ENCODE measurements at regions not wholly inside any gene's neighbourhood (a gene's known extent, or its start where the extent isn't known, plus 50 kb on each side); places are given as distances from the start of the nearest gene placed in this dataset.

DNA sequence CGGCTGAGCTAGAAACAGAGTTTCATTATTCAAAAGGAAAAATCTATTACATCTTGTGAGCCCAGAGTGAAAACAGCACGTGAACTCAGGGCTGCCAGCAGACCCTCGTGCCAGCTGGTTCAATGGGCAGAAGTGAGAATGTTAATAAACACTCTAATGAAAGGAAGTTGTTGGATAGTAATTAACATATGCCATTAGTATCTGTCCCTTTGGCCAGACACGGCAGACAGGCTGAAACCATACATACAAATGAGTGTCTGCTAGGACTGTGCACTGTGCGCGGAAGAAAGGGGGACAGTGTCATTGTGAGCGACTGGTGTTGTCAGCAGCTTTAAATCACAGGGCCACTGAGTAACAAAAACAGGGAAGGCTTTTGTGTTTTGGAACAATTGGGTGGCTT is 121.9 kb upstream of the TSC22D1 start:
- TF ChIP-seq, protein P1, sequence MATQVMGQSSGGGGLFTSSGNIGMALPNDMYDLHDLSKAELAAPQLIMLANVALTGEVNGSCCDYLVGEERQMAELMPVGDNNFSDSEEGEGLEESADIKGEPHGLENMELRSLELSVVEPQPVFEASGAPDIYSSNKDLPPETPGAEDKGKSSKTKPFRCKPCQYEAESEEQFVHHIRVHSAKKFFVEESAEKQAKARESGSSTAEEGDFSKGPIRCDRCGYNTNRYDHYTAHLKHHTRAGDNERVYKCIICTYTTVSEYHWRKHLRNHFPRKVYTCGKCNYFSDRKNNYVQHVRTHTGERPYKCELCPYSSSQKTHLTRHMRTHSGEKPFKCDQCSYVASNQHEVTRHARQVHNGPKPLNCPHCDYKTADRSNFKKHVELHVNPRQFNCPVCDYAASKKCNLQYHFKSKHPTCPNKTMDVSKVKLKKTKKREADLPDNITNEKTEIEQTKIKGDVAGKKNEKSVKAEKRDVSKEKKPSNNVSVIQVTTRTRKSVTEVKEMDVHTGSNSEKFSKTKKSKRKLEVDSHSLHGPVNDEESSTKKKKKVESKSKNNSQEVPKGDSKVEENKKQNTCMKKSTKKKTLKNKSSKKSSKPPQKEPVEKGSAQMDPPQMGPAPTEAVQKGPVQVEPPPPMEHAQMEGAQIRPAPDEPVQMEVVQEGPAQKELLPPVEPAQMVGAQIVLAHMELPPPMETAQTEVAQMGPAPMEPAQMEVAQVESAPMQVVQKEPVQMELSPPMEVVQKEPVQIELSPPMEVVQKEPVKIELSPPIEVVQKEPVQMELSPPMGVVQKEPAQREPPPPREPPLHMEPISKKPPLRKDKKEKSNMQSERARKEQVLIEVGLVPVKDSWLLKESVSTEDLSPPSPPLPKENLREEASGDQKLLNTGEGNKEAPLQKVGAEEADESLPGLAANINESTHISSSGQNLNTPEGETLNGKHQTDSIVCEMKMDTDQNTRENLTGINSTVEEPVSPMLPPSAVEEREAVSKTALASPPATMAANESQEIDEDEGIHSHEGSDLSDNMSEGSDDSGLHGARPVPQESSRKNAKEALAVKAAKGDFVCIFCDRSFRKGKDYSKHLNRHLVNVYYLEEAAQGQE (IDR thresholded peaks at IDR 0.05): no peak
- TF ChIP-seq, protein P2, sequence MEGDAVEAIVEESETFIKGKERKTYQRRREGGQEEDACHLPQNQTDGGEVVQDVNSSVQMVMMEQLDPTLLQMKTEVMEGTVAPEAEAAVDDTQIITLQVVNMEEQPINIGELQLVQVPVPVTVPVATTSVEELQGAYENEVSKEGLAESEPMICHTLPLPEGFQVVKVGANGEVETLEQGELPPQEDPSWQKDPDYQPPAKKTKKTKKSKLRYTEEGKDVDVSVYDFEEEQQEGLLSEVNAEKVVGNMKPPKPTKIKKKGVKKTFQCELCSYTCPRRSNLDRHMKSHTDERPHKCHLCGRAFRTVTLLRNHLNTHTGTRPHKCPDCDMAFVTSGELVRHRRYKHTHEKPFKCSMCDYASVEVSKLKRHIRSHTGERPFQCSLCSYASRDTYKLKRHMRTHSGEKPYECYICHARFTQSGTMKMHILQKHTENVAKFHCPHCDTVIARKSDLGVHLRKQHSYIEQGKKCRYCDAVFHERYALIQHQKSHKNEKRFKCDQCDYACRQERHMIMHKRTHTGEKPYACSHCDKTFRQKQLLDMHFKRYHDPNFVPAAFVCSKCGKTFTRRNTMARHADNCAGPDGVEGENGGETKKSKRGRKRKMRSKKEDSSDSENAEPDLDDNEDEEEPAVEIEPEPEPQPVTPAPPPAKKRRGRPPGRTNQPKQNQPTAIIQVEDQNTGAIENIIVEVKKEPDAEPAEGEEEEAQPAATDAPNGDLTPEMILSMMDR (IDR thresholded peaks at IDR 0.05; ENCODE audit: low read depth, low read length, missing input control): no peak
- TF ChIP-seq, protein P3, sequence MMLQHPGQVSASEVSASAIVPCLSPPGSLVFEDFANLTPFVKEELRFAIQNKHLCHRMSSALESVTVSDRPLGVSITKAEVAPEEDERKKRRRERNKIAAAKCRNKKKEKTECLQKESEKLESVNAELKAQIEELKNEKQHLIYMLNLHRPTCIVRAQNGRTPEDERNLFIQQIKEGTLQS (IDR thresholded peaks at IDR 0.05): no peak
- no peak for TF ChIP-seq YY1 (IDR thresholded peaks at IDR 0.05)
- TF ChIP-seq JUND (IDR thresholded peaks at IDR 0.05): no peak
- no peak for TF ChIP-seq SP1 (IDR thresholded peaks at IDR 0.05)
- TF ChIP-seq, protein P4, sequence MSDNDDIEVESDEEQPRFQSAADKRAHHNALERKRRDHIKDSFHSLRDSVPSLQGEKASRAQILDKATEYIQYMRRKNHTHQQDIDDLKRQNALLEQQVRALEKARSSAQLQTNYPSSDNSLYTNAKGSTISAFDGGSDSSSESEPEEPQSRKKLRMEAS (IDR thresholded peaks at IDR 0.05): no peak
- TF ChIP-seq RAD21 (IDR thresholded peaks at IDR 0.05): no peak
- TF ChIP-seq FOXA1 (IDR thresholded peaks at IDR 0.05): no peak
- no peak for TF ChIP-seq TAF1 (conservative IDR thresholded peaks at IDR 0.05)
- no peak for TF ChIP-seq GABPA (IDR thresholded peaks at IDR 0.05 in 1 of 2, conservative IDR thresholded peaks at IDR 0.05 in 1 of 2)

Measured in liver (tissue), 3 donors.